ENCODE measurements at regions not wholly inside any gene's neighbourhood (a gene's known extent, or its start where the extent isn't known, plus 50 kb on each side); places are given as distances from the start of the nearest gene placed in this dataset.

DNA sequence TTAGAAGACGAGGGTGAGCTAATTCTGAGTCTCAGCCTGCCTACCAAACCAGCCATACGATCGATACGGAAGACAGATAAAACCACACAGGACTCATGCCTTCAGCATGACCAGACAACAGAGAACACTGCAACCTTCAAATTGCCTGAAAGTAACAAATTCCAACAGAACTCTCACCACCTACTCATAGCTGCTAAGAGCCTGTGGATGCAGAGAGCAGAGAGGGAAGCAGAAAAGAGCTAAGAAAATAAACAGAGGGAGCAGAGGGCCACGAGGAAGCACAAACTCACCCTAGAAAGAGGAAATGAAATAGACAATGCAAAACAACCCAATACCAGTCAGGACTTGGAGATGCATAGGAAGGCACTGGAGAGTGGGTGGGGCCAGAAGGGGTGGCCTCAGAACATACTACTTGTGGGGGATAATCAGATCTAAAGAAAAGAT is 86.7 kb upstream of the TAS2R1 start:
- Histone ChIP-seq H3K4me1 (ENCODE audit: control insufficient read depth in 1 of 2, insufficient read depth in 2 of 2, low read length in 2 of 2) (no peaks in the 10 kb centered on the region), H3K4me2 (replicated peaks; ENCODE audit: extremely low read depth, low read length, poor library complexity, severe bottlenecking) (no peak overlapping the region), H3K27me3 (ENCODE audit: control insufficient read depth in 2 of 2, insufficient read depth in 2 of 2, low read length in 2 of 2) (no peaks in the 10 kb centered on the region), H3K36me3 (replicated peaks in 1 of 2; ENCODE audit: control insufficient read depth in 1 of 2, insufficient read depth in 2 of 2, low read length in 2 of 2) (no peaks in the 10 kb centered on the region), H2AFZ (ENCODE audit: insufficient read depth, low read depth, low read length, poor library complexity, severe bottlenecking) (no peak overlapping the region), H4K20me1 (ENCODE audit: insufficient read depth, low read length) (no peaks in the 10 kb centered on the region), H3K9me3 (replicated peaks in 1 of 2; ENCODE audit: control insufficient read depth in 1 of 2, insufficient read depth in 1 of 2, low read length in 2 of 2) (no peaks in the 10 kb centered on the region), H3K9ac (ENCODE audit: insufficient read depth, low read length, poor library complexity, severe bottlenecking) (no peak overlapping the region), H3K4me3 (replicated peaks in 1 of 3; ENCODE audit: low read depth in 2 of 3, low read length in 3 of 3) (no peak overlapping the region), H3K79me2 (ENCODE audit: insufficient read depth, low read length) (no peaks in the 10 kb centered on the region), H3K27ac (ENCODE audit: low read depth in 1 of 2, low read length in 2 of 2) (no peak overlapping the region)
- intact Hi-C loops (cut with micrococcal nuclease), result no loop called here
- H3K4me1 Mint-ChIP-seq, result no peaks in the 10 kb centered on the region
- H3K36me3 Mint-ChIP-seq, result no peaks in the 10 kb centered on the region
- no peak overlapping the region for H3K4me3 Mint-ChIP-seq
- DNase-seq, result no peak
- H3K27ac Mint-ChIP-seq, result no peak overlapping the region
- H3K27me3 Mint-ChIP-seq (ENCODE audit: low read depth in 3 of 3), result peaks cover 0 to 1% (median 0%) of the 10 kb centered on the region in 3 donors
- no CpG with 5 or more reads among the region's 5 CpGs for WGBS (ENCODE audit: insufficient coverage)
- TF ChIP-seq, protein P1, sequence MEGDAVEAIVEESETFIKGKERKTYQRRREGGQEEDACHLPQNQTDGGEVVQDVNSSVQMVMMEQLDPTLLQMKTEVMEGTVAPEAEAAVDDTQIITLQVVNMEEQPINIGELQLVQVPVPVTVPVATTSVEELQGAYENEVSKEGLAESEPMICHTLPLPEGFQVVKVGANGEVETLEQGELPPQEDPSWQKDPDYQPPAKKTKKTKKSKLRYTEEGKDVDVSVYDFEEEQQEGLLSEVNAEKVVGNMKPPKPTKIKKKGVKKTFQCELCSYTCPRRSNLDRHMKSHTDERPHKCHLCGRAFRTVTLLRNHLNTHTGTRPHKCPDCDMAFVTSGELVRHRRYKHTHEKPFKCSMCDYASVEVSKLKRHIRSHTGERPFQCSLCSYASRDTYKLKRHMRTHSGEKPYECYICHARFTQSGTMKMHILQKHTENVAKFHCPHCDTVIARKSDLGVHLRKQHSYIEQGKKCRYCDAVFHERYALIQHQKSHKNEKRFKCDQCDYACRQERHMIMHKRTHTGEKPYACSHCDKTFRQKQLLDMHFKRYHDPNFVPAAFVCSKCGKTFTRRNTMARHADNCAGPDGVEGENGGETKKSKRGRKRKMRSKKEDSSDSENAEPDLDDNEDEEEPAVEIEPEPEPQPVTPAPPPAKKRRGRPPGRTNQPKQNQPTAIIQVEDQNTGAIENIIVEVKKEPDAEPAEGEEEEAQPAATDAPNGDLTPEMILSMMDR (IDR thresholded peaks at IDR 0.05), result no peak
- peaks cover 0 to 9% (median 5%) of the 10 kb centered on the region in 7 donors for H3K9me3 Mint-ChIP-seq

DNA sequence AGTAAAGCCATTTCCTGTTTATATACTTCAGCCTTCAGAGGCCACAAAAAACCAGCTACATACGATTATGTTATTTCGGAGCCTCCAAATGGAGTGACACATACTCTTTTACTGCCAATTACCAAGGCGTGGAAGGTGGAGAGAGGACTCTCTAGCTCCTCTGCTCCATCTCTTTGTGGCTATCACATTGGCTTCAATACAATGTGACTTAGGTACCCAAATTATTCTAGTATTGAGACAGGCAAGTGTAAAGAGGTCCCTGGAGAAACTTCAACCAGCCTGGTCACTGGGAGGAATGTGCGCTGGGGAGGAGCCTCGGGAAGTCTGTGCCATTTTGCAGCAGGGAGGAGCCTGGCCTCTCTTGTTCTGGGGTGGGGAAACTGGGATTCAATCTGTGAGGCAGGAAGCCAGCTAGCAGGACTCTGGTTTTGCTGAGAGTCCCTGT is 85.8 kb upstream of the TAS2R1 start:
- Histone ChIP-seq H3K4me1 (ENCODE audit: control insufficient read depth in 1 of 2, insufficient read depth in 2 of 2, low read length in 2 of 2) (no peaks in the 10 kb centered on the region), H3K79me2 (ENCODE audit: insufficient read depth, low read length) (no peaks in the 10 kb centered on the region), H3K9ac (ENCODE audit: insufficient read depth, low read length, poor library complexity, severe bottlenecking) (no peak overlapping the region), H3K4me2 (replicated peaks; ENCODE audit: extremely low read depth, low read length, poor library complexity, severe bottlenecking) (no peak overlapping the region), H4K20me1 (ENCODE audit: insufficient read depth, low read length) (no peaks in the 10 kb centered on the region), H3K27me3 (ENCODE audit: control insufficient read depth in 2 of 2, insufficient read depth in 2 of 2, low read length in 2 of 2) (no peaks in the 10 kb centered on the region), H3K27ac (ENCODE audit: low read depth in 1 of 2, low read length in 2 of 2) (no peak overlapping the region), H3K36me3 (replicated peaks in 1 of 2; ENCODE audit: control insufficient read depth in 1 of 2, insufficient read depth in 2 of 2, low read length in 2 of 2) (no peaks in the 10 kb centered on the region), H2AFZ (ENCODE audit: insufficient read depth, low read depth, low read length, poor library complexity, severe bottlenecking) (no peak overlapping the region), H3K4me3 (replicated peaks in 1 of 3; ENCODE audit: low read depth in 2 of 3, low read length in 3 of 3) (no peak overlapping the region), H3K9me3 (replicated peaks in 1 of 2; ENCODE audit: control insufficient read depth in 1 of 2, insufficient read depth in 1 of 2, low read length in 2 of 2) (no peaks in the 10 kb centered on the region)
- intact Hi-C loops (cut with micrococcal nuclease), result no loop called here
- Mint-ChIP-seq H3K9me3 (peaks cover 0 to 11% (median 6%) of the 10 kb centered on the region in 7 donors), H3K36me3 (no peaks in the 10 kb centered on the region), H3K4me1 (no peaks in the 10 kb centered on the region), H3K4me3 (no peak overlapping the region), H3K27ac (no peak overlapping the region), H3K27me3 (ENCODE audit: low read depth in 3 of 3) (peaks cover 0 to 1% (median 0%) of the 10 kb centered on the region in 3 donors)
- no peak for DNase-seq
- TF ChIP-seq, protein P1 (IDR thresholded peaks at IDR 0.05), result no peak
- 83% methylated on average over 2 of the region's 5 CpGs for WGBS (ENCODE audit: insufficient coverage)
